GM21528 (cell line): ENCODE measurements at regions not wholly inside any gene's neighbourhood (a gene's known extent, or its start where the extent isn't known, plus 50 kb on each side); places are given as distances from the start of the nearest gene placed in this dataset.

Experiments
- ATAC-seq: cut with Tn5 transposase; IDR thresholded peaks from one replicate; pipeline ENCODE4 v1.9.1; 2021; ENCODE audit warnings: mild to moderate bottlenecking, moderate library complexity; ENCODE audit not compliant: unreplicated experiment, low FRiP score

DNA sequence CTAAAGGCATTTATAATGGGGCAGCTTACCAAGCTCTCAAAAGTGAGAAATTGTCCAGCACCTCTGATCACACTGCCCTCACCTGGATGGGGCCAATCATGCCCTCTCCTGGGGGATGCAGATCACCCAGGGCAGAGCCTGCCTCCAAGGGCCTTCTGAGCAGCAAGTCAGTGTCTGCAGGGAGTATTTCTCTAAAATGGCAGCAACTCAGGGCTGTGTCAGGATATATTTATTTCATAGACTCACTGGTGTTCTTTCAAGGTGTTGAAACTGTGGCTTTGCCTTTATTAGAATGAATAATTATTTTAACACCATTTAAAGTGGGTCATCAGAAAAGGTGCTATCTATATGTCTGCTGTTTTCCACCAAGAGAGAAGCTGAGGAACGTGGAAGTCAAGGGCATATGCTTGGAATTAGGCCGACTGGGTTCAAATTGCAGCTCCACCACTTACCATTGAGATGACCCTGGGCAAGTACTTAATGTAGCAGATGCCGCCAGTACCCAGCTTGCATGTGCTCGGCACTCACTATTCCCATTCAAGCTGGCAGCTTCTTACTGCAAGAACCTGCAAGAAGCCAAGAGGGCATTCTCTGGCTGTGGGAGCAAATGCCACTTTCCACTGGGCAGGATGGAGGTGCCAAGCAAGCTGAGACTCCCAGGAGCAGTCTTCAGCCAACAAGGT, 590.0 kb downstream of the BCOR start:
- no peak for ATAC-seq

DNA sequence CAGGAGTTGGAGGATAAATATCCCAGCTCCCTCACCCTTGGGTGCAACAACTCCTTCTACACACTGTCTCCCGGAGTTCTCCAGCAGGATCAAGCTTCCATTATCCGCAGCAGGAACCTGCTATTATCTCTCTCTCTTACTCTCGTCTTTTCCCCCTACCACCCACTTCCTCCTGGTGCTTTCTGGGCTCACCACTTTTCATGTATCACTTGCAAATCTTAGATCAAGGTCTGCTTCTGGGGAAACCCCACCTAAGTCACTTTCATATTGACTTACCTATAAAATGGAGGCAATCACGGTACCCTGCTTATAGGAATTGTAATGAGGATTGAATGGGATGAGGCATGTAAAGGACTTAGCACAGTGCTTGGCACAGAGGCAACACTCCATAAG, 589.5 kb downstream of the BCOR start:
- no peak for ATAC-seq

DNA sequence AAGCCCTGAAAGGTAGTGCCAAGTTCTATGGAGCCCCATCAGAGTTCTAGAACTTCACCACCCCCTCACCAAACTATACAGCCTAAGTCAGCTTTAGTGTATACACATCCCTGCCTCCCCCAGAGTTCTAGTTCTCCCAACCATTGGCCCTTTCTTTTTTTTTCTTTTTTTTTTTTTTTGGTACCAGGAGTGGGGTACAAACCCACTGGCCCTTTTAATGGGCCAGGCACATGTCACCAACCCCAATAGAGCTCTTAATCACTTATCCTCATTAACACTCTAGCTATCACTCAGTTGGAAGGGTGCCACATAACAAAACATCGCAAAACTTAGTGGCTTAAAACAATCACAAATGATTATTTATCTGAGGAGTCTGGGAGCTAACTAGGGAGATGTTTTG, 588.6 kb downstream of the BCOR start:
- no peak for ATAC-seq

DNA sequence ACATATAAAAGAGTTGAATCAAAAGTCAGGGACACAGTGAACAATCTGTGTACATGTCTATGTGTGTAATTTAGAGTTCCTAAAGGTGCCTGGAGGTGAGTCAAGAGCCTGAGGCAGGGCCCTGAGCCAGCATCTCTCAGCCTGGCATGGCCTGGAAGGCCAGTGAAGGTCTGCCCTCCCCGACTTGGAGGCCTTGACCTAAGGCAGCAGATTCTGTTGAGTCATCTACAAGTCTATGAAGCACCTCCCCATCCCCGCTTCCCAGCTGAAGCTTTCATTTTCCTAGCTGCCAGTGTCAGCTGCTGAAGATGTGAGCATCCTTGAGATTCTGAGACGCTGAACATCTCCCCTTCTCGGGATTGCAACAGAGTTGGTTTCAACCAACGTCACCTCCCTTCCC, 583.9 kb downstream of the BCOR start:
- no peak for ATAC-seq

DNA sequence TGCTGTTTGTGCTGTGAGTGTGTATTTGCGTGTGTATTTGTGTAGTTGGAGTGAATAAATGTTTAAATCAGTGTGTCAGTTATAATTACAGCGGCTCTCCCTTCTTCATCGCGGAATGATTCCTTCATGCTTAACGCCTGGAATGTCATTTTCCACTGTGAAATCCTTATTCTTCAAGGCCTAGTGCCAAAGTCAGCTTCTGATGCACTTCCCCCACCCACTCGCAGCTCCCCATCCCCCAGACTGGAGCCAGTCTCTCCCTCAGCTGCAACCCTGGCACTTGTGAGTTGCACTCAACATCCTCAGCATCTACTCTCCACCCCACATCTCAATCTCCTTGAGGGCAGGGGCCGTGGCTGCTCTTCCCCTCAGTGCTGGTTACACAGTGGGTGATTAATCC, 583.0 kb downstream of the BCOR start:
- no peak for ATAC-seq

DNA sequence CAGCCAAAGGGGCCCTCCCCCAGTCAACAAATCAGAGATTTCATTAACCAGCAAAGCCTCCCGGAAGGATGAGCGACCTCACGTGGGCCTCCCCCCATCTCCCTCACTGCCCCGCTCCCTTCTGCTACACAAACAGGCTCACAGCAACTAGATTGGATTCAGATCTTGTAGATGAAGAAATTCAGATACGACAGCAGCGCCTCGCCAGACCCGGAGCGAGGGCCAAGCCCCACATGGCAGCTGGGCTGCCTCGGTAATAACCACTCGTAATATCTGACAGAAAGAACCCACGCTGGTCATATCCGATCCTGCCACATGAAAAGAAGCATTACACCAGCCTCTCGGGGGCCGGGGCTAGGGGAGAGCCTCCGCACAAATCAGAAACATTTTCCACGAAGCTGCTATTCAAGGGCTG, 581.3 kb downstream of the BCOR start:
- ATAC-seq: no peak

DNA sequence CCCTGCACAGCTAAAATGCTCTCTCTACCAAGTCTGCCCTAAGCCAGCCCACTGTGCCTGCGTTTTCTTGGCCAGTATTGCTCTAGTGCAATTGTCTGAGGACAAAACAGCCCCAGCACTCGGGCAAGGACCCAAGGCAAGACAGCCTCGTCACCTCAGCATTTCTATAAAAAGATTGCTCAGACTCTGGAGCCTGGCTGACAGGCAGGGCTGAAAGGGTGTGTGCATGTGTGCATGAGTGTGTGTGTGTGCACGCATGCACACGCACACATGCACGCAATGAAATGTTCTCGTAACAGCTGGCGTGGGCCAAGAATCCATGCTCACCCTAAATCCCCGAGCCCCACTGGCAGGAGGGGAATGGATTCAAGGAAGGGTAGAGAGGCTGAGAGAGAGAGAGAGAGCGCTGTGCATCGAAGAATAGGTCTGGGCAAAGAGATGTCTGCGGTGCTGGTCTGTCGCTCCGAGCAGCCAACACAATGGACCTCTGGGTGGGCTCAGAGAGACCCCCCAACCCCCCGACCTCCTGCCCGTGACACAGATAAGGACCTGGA, 579.2 kb downstream of the BCOR start:
- ATAC-seq: no peak

DNA sequence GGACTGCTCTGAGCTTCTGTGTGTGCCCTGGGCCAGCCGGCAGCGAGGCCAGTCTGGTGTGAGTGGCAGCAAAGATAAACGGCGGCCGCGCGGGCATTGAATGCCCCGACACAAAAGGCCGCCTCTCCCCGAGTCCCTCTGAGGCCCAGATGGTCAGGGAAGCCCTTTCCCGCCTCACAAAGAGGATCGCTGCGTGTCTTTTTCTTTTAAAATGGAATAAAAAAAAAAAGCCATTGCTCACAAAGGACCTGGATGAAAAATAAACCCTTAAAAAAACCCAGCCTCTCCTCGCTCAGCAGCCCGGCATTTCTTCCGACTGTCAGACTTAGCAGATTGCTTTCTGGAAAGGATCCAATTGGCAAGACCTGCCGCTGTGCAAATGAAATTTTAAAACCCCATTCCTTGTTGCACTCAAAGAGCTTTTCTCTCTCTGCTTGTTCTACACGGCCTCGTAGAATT, 578.7 kb downstream of the BCOR start:
- no peak for ATAC-seq

DNA sequence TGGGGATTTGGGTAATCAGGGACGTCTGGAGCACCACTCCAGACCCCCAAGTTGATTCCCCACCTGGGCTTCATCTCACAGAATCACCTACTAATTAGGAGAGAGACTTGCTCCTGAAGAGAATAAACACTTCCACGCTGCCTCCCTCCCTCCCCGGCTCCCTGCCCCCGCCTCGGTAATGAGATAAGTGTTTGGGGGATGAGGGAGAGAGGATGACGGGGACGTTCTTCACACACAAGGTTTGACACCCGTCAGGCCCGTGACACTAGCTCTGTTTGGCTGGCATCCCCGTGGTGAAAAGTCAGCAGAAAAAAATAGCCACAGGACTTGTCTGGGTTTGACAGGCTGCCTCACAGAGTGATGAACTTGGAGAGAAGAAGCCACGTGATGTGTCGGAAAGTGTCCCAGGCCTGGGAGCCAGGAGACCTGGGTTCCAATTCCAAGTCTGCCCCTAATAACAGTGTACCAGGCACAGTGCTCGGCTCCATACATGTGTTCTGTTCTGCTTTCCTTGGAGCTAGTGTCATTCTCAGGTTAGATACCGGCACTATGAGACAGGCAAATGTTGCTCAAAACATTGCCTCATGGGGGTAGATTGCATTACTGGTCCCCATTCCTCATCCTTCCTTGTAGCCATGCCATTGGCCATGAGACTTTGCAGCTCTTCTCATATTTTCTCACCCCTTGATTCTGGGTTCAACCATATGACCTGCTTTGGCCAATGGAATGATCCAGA, 578.0 kb downstream of the BCOR start:
- ATAC-seq: no peak

DNA sequence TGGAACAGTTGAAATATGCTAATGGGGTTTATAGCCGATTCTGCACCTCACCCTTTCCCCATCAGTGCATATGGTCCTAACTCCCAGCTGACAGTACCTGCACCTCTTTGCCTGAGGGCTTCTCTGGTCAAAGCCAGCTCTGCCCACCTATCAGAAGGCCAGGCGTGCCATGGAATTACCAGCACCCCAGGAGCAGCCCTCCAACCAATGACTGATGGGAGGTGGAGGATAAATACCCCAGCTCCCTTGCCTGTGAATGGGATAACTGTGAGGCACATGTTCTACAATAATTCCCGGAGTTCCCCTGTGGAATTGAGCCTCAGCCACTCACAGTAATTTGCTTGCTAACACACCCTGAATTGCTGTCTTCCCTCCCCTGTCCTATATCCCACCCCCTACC, 572.0 kb downstream of the BCOR start:
- no peak for ATAC-seq

DNA sequence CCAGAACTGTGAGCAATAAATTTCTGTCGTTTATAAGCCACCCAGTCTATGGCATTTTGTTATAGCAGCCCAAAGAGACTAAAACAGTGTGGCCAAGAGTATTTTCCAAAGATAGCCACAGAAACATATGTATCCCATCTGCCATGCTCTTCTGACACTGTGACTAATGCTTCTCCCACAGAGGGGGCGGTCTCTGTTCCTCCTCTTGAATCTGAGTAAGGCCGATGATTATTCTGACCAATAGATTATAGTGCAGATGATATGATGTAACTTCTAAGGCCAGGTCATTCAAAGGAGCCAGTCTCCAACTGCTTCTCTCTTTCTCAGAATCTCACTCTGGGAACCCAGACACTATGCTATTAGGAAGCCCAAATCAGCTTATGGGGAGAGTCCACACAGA, 570.7 kb downstream of the BCOR start:
- ATAC-seq: no peak

DNA sequence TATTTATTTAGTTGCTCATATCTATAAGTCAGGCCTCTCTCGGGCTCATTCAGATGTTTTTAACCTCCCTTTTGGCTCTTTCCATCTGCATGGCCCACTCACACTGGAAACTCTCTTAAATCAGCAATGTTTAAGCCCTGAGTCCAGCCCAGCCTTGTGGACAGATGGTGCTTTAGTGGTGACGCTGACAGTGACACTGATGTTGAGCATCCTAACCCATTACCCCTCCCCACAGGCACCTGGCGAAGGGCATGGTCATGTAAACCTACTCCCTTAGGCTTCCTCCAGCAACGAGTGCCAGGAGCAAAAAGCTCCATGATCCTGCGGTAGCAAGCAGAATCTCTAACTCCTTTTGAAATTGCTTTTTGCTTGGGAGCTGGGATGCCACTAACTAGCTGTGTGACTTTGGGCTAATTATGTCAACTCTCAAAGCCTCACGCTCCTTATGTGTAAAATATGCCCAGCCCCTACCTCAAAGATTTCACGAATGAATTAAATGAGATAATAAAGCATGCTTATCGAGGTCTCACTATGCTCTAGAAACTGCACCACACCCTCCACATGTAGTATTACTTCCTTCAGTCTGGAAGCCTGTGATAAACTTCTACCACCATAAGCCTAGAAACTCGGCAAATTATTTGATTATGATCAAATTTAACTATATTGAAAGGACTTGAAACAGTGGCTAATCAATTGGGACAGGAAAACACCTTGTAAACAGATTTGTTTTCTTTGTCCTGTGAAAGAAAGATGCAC, 569.4 kb downstream of the BCOR start:
- no peak for ATAC-seq

DNA sequence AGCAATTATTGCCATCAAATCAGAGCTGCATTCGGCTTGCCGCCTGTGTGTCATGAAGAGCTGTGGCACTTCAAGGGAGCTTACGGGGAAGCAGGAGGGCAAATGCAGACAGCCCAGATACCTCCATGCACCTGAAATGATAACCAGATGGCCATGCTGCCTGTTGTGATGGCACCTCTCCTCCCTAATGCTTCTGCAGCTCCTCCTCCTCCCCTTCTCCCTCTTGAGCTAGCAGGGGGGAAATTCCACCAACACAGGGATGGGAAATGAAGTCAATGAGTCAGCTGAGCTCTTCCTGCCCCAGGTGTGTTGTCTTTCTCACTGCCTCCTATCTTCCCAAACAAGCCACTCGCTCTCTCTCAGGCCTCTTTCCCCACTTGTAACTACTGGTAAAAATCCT, 565.0 kb downstream of the BCOR start:
- no peak for ATAC-seq

DNA sequence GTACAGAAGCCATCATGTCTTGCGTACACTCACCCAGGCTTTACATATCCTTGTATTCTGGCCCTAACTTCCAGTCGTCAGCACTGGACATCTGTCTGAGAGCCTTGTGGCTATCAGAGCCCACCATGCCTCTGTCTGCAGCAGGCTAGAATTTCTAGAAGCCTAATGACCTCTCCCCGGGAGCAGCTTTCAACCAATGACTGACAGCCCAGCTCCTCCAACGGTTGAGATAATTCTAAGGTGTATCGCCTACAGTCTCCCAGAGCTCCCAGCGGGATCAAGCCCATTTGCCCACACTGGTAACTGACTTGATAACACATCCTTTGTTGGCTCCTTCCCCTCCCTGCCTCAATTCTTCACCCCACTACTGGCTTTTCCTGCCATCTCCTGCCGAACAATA, 562.8 kb downstream of the BCOR start:
- ATAC-seq: no peak

DNA sequence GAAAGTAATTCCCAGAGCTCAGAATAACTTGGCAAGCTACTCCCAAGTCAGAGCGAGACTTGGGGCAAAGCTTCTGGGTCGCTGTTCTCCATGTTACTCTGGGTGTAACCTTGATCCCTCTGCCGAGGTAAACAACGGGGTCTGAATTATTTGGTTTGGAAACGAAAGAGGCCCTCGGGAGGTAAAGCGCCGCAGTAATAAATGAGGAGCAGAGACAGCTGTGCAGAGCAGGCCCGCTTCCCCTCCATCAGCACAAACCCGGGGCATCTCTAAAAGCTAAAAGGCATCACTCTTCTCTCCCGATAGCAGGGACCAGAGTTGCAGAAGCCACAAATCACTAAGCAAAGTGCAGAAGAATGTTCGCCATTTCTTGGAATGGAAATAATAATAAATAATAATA, 561.5 kb downstream of the BCOR start:
- no peak for ATAC-seq

DNA sequence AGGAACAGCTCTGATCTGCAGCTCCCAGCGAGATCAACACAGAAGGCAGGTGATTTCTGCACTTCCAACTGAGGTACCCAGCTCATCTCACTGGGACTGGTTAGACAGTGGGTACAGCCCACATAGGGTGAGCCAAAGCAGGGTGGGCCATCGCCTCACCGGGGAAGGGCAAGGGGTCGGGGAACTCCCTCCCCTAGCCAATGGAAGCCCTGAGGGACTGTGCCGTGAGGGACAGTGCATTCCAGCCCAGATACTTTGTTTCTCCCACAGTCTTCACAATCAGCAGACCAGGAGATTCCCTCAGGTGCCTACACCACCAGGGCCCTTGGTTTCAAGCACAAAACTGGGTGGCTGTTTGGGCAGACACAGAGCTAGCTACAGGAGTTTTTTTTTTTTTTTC, 555.9 kb downstream of the BCOR start:
- ATAC-seq: no peak

DNA sequence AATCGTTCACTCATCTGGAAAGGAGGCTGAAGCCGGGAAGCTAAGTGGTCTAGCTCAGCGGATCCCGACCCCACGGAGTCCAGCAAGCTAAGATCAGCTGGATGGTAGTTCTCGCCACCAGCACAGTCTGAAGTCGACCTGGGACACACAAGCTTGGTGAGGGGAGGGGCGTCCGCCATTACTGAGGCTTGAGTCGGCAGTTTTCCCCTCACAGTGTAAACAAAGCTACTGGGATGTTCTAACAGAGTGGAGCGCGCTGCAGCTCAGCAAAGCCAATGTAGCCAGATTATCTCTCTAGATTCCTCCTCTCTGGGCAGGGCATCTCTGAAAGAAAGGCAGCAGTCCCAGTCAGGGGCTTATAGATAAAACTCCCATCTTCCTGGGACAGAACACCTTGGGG, 555.4 kb downstream of the BCOR start:
- no peak for ATAC-seq

DNA sequence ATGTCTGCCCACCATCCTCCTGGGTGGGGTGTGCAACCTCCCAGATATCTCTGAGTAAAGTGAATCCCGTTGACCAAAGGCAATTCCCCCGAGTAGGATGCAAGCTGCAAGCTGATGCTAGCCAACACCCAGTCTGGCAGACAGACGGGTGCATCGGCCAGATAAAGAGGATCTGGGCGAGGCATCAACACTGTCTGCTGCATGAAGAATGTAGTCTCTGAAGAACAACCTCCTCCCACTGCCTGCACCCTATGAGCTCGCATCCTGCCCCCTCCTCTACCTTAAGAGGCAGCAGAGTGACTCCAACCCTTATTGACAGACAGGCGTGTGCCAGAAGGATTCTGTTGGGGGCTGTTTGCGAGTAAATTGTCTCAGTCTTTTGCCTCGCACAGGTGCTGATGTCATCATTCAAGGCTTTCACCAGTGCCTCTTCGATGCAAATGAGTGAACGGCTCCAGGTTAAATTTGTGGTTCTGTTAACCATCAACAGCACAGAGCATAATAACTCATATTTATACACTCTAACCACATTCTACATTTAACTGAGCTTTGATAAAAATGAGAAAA, 546.9 kb downstream of the BCOR start:
- no peak for ATAC-seq

DNA sequence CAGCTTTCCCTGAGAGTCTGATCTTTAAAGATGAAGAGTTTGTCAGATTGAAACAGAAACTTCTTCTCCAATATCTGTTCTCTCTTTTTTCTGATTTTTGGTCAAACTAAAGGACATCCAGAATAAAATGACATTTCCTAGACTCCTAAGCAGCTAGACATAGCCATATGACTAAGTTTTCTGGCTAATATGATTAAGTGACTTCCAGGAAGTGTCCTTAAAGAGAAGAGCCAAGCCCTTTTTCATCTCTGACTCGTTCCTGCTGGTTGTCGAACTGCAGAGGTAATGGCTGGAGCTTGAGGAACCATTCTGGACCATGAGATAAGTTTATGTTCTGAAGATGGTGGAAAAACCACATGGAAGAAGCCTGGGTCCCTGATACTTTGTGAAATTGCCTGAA, 546.0 kb downstream of the BCOR start:
- no peak for ATAC-seq

DNA sequence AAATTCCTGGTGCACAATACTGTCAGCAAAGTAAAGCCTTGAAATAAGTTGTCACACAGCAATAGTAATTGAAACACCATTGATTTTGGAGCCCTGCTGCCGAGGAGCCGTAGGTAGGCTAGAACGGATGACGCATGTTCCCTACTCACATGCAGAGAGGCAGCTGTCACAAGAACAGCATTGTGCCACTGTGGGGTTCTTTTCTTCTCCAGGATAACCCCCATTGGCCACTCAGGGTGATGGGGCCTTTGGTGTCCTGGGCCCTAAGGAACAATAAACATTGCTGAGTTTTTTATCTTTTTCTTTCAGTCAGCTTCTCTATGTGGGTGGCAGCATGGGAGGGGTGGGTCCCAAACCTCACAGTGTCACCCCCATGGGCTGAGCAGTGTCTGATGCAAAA, 542.3 kb downstream of the BCOR start:
- no peak for ATAC-seq

DNA sequence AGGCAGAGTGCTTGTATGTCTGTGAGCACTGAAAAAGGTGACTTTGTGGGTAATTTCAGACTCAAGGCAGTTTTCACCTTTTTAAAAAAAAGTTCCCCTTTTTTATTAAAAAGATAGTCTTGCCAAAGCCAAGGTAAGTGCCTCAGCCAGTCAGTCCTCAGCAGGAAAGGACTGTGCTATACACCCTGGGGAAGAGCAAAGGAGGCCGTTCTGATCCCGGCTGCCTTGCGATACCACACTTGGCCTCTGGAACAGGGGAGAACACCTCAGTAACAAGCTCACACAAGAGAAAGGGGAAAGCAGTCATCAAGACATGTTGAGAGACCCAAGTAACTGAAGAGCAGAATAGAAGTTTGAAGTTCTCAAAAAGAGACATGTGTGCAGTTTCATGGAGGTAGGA, 541.7 kb downstream of the BCOR start:
- ATAC-seq: no peak
